Activated CD4-positive, alpha-beta T cell treated with anti-CD3 and anti-CD28 coated beads, Interleukin-2, Interleukin-4, amounts not matched to agents 100 ng/mL and 50 ng/mL, durations not matched to agents 16 hours and 8 hours (primary cell): ENCODE measurements at regions not wholly inside any gene's neighbourhood (a gene's known extent, or its start where the extent isn't known, plus 50 kb on each side); places are given as distances from the start of the nearest gene placed in this dataset.

Source experiments
- DNase-seq: peaks from one replicate; pipeline ENCODE4 v3.0.0-alpha.2; 2020; ENCODE audit warnings: low spot score

DNA sequence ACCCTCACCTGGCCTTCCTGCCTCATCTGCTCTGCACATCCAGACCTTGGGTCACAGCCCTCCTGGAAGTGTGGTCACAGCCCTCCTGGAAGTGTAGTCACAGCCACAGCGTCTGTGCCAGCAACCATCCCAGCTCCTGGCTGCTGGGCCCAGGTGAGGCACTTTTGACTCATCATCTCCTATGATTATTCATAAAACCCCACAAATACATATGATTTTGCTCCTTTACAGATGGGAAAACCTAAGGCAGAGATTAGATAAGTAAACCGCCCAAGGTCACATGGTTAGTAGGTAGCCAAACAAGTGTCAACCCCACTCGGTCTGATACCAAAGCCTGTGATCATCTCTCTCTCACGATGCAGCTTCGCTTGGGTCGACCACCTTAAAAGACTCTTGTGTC, 94.3 kb downstream of the PRLHR start:
- DNase-seq: no peak

GRCh38 chr10:118500477-118501104, 94.9 kb downstream of the PRLHR start:
- DNase-seq: no peak

DNA sequence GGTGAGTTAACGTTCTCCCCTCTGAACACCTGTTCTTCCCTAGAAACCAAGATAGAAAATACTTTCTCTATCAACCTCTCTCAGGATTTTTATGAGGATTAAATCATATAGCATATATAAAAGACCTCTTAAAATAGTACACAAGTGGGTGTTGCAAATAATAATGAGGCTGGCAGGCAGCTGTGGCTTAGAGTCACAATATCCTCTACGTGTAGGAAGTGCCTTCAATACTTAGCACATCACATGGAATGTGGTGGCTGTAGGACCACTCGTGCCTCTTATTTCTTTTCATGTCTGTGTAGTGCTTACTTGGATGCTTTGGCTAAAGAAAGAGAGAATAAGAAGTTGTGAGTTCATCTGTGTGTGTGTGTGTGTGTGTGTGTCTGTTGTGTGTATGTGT, 96.3 kb downstream of the PRLHR start:
- no peak for DNase-seq

GRCh38 chr10:118498623-118499022, 96.8 kb downstream of the PRLHR start:
- no peak for DNase-seq

DNA sequence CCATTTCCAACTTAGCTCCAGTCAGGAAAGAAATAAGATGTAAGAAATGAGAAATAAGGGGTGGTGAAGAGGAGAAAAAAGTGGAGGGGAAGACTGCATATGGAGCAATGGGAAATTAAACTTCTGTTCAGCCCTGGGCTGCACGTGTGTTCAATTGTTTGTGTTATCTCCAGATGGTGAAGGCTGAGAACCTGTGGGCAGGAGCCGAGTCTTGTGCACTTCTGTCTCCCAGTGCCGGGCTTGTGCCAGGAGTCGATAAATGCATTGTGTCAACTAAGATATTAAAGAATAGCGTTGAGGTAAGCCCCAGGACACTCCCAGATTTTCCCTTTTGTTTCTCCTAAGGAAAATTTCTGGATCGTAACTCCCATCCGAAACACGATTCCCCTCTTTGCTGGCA, 98.2 kb downstream of the PRLHR start:
- DNase-seq: no peak

DNA sequence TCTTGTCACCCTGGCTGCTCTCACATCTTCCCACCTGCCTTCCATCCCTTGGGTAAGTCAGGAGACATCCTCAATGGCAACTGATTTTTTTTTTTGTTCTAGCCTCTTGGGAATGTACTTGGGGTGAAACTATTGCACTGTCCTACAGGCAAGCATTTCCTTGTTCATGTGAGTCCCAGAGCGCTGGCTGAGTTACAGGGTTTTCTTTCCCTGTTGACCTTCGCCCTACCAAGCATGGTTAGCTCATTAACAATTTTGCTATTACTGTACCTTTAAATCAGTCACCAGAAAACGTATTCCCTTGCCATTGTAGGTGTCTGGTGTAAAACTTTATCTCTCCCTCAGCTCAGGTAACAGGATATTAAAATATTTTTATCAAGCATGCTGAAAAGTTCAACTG, 98.9 kb downstream of the PRLHR start:
- no peak for DNase-seq

DNA sequence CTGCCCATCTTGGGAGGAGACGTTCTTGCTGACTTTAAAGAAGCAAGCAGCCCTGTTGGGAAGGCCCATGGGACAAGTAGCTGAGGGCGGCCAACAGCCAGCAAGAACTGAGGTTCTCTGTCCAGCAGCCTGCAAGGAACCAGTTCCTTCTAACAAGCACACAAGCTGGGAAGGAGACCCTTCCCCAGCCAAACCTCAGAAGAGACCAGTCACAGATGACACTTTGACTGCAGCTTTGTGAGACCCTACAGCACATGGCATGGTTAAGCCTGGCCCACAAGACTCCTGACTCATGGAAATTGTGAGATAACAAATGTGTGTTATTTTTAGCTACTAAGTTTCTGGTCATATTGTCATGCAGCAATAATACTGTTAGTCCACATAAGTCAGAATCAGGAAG, 99.9 kb downstream of the PRLHR start:
- no peak for DNase-seq

GRCh38 chr10:118491055-118491454, 104.4 kb downstream of the PRLHR start:
- no peak for DNase-seq

- DNase-seq: no peak
Observed at GRCh38 chr10:118488710-118489497, 106.5 kb downstream of the PRLHR start.

GRCh38 chr10:118485641-118486040, 109.8 kb downstream of the PRLHR start:
- no peak for DNase-seq

GRCh38 chr10:118484152-118484871, 111.1 kb downstream of the PRLHR start:
- DNase-seq: no peak

GRCh38 chr10:118483496-118483895, 112.0 kb downstream of the PRLHR start:
- DNase-seq: no peak

- no peak for DNase-seq
Observed at GRCh38 chr10:118482393-118483331, 112.8 kb downstream of the PRLHR start.

DNA sequence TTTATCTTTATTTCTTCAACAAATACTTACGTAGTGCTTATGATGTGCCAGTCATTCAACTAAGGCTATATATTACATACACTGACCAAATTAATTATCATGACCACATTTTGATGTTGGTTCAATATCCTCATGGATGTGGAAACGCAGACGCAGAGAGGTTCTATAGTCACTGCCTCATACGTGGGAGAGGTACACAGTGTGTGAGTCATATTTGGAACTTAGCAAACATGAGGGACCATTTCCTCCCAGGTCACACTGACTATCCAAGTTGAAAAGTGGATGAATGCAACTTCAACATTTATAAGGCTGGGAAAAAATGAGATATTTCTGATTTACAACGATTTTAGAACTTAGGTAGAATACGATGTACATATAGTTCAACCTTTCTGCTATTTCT, 113.6 kb downstream of the PRLHR start:
- DNase-seq: no peak

DNA sequence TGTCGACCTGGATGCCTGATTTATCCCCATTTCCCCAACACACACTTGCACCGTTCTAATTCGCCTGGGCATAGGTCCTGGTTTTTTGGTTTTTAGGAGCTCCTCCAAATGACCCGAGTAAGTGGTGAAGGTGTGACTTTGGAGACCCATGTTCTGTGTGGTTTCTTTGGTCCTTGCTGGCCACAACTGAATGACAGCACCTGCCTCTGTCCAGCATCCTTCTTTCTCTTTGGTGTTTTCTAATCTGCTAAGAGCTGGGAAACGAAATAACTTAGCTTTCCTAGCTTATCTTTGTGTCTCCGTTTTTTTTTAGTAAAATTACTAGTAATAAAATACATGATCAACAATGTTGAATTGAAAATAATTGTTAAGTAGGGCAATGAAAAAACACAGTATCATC, 120.2 kb downstream of the PRLHR start:
- no peak for DNase-seq

GRCh38 chr10:118474111-118474510, 121.3 kb downstream of the PRLHR start:
- DNase-seq: no peak

DNA sequence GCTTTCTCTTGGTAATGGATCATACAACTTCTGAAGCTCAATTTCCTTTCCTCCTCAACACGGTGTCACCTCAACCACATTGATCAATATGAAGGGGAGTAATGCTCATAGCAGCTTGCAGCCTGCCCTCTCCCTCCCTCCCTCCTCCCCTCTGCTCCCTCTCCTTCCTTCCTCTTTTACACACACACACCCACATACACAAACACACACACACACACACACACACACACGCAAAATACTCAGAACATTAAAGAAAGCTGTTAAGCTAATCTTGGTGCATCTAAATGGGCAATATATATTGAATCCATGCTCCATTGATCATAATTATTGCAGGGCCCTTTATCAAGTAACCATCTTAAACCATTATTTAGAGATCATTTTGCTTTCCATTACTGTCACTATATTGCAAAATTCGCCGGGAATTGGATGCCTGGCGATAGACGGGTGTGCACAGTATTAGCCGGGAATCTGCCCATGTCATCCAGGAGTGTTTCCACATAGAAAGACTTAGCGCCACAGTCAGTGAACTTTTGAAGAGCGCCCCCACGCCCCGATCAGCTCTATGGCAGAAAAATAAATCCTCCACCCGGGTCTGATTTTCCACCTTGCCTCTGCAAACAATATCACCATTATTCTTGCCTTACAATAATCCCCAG, 122.0 kb downstream of the PRLHR start:
- DNase-seq: no peak

GRCh38 chr10:118472415-118473304, 122.8 kb downstream of the PRLHR start:
- no peak for DNase-seq

DNA sequence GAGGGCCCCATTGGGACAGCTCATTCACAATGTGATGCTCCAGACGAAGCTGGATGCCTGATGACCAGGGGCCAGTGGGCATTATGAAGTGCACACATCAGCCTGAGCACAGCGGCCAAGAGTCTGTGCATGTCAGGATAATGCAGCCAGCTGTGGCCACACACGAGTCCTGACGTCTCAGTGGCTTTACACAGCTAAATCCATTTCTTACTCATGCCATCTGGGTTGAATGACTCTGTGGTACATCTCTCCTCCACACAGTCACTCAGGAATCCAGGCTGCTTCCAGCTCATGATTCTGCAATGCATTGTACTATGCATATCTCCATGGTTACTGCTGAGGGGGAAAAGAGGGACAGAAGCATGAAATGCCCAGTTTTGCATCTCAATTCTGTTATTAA, 123.6 kb downstream of the PRLHR start:
- no peak for DNase-seq

DNA sequence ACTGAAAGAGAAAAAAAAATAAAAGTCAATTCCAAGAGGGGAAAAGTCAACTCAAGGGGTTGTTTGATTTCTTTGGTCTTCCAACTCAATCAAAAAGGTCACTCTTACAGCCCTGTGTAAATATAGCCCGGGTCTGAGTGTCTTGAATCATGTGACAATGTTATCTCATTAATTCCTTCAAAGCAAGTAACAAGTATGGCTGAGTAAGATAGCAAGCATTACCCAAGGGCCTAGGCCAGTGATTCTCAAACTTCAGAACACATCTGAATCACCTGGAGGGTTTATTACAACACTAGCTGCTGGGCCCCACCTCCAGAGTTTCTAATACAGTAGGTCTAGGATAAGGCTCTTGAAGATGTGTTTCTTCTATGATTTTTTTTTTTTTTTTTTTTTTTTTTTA, 125.0 kb downstream of the PRLHR start:
- DNase-seq: no peak

DNA sequence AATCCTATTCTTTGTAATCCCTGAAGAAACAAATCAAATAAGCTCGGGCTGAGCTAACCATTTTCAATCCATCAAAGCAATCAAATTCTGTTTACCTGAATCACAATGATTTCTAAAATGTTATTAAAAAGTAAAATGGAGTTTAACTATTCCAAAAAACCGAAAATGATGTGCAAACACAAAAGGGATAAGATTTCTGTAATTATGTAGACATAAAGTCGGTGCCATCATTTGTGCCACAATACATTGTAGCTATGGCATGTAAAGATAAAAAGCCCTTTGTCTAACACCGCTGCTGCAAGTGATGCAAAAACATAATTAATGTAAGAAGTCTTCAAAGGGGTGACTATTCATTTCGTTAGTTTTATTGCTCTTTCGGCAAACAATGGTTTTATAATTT, 125.1 kb upstream of the FAM204A start:
- no peak for DNase-seq
